HepG2 (cell line): ENCODE measurements at regions not wholly inside any gene's neighbourhood (a gene's known extent, or its start where the extent isn't known, plus 50 kb on each side); places are given as distances from the start of the nearest gene placed in this dataset.

ENCODE experiments used
- ATAC-seq: fragments of 200-7000 bp; cut with Tn5 transposase; 3 replicates; pipeline ENCODE4 v1.9.1; 2020; ENCODE audit warnings: mild to moderate bottlenecking, moderate library complexity
- BruUV-seq: library from RNA; stranded (reverse); fragments of 400-500 nt; replicated peaks from 2 replicates; lab custom pipeline; 2021; lab: Mats Ljungman, UMichigan
- CTCF ChIA-PET: fragments of 300-600 bp; formaldehyde crosslinking; extraction: SDS; loops from one replicate; lab custom pipeline; 2021; ENCODE audit warnings: low total read pairs, inconsistent platforms, low intra/inter-chr PET ratio; lab: Yijun Ruan, JAX
- POLR2A ChIA-PET: fragments of 350-600 bp; sonication (Branson Sonifier 250); formaldehyde crosslinking; loops from one replicate; lab custom pipeline; 2020; ENCODE audit warnings: antibody characterized with exemption, inconsistent platforms; lab: Yijun Ruan, JAX
- DNase-seq: peaks from one replicate; pipeline ENCODE4 v3.0.0-alpha.2; 2015; ENCODE audit warnings: low spot score
- FAIRE-seq: peaks from 3 replicates; lab custom pipeline; 2011; peaks lifted over from hg19 to GRCh38; lab: Jason Lieb, UNC
- H2AFZ ChIP-seq: one replicate; pipeline ENCODE4 v1.6.1; 2011; ENCODE audit warnings: low read length, inconsistent platforms
- H3K27ac ChIP-seq: fragments of 300-600 bp; 3 replicates; pipeline ENCODE4 v1.8.0; 2011; ENCODE audit warnings: mixed run types, mild to moderate bottlenecking, mixed read lengths, low read length, inconsistent platforms; ENCODE audit not compliant: insufficient read depth; ENCODE audit errors: extremely low read length
- H3K27me3 ChIP-seq, 2 experiments: fragments of 200-600 bp in 1 of 2; 2 replicates in 1 of 2; 3 replicates in 1 of 2; pipeline versions ENCODE4 v1.6.0 to v1.8.0; 2011; ENCODE audit warnings: low read length in 2 of 2, mild to moderate bottlenecking in 2 of 2, moderate library complexity in 2 of 2, inconsistent platforms in 1 of 2; ENCODE audit not compliant: insufficient read depth in 2 of 2, control insufficient read depth in 1 of 2
- H3K36me3 ChIP-seq, 2 experiments: fragments of 200-600 bp in 1 of 2; replicated peaks in 1 of 2; 2 replicates in 1 of 2; 3 replicates in 1 of 2; pipeline versions ENCODE4 v1.5.1 to v1.8.0; 2011; ENCODE audit warnings: low read length in 2 of 2, inconsistent platforms in 1 of 2; ENCODE audit not compliant: insufficient read depth in 2 of 2, control insufficient read depth in 1 of 2
- H3K4me1 ChIP-seq: 2 replicates; pipeline ENCODE4 v1.5.1; 2012; ENCODE audit warnings: low read length, inconsistent platforms; ENCODE audit not compliant: insufficient read depth
- H3K4me2 ChIP-seq: 2 replicates; pipeline ENCODE4 v1.6.0; 2011; ENCODE audit warnings: low read depth, low read length, inconsistent platforms
- H3K4me3 ChIP-seq, 3 experiments: fragments of 200-600 bp in 1 of 3; sonication (generic), shearing (Covaris generic) in 1 of 3; replicated peaks in 1 of 3; 2 replicates each; pipeline ENCODE4 v1.5.1; 2011 to 2016; ENCODE audit warnings: low read length in 3 of 3, inconsistent platforms in 2 of 3, low read depth in 2 of 3, mild to moderate bottlenecking in 2 of 3, control low read depth in 1 of 3, mixed read lengths in 1 of 3; ENCODE audit not compliant: insufficient read depth in 1 of 3
- H3K79me2 ChIP-seq: one replicate; pipeline ENCODE4 v1.6.1; 2011; ENCODE audit warnings: low read length, inconsistent platforms; ENCODE audit not compliant: insufficient read depth
- H3K9ac ChIP-seq: 2 replicates; pipeline ENCODE4 v1.6.0; 2011; ENCODE audit warnings: mild to moderate bottlenecking, low read depth, low read length, inconsistent platforms; ENCODE audit not compliant: insufficient read depth
- H3K9me3 ChIP-seq: 2 replicates; pipeline ENCODE4 v1.5.1; 2012; ENCODE audit warnings: mild to moderate bottlenecking, low read length
- H4K20me1 ChIP-seq: 2 replicates; pipeline ENCODE4 v1.6.0; 2011; ENCODE audit warnings: inconsistent platforms, mild to moderate bottlenecking, low read length, moderate library complexity; ENCODE audit not compliant: insufficient read depth
- ARNT2 ChIP-seq: sonication (generic); formaldehyde crosslinking; IDR thresholded peaks from 2 replicates; pipeline ENCODE4 v1.8.0; 2022; ENCODE audit warnings: mild to moderate bottlenecking, low read depth, missing genetic modification reagents, moderate library complexity
- BHLHE40 ChIP-seq: IDR thresholded peaks from 2 replicates; pipeline ENCODE4 v1.6.1; 2011; ENCODE audit warnings: low read length, improper control_type of control experiment
- DNMT1 ChIP-seq: sonication (generic); formaldehyde crosslinking; IDR thresholded peaks from 2 replicates; pipeline ENCODE4 v1.5.1; 2020; ENCODE audit warnings: mild to moderate bottlenecking, missing genetic modification reagents
- GABPA ChIP-seq, 2 experiments: IDR thresholded peaks; 2 replicates each; pipeline ENCODE4 v1.6.1; 2011 to 2016; ENCODE audit warnings: low read depth in 2 of 2, low read length in 1 of 2, missing biosample characterization in 1 of 2, missing genetic modification characterization in 1 of 2
- JUNB ChIP-seq: sonication (generic); formaldehyde crosslinking; IDR thresholded peaks from 2 replicates; pipeline ENCODE4 v1.8.0; 2022; ENCODE audit warnings: missing genetic modification reagents, mild to moderate bottlenecking, borderline replicate concordance
- MEF2D ChIP-seq: sonication (generic); formaldehyde crosslinking; IDR thresholded peaks from 2 replicates; pipeline ENCODE4 v1.5.1; 2020; ENCODE audit warnings: mild to moderate bottlenecking, missing genetic modification reagents
- MIXL1 ChIP-seq: IDR thresholded peaks from 2 replicates; pipeline ENCODE4 v1.6.1; 2016
- NFIB ChIP-seq: sonication (generic); formaldehyde crosslinking; IDR thresholded peaks from 2 replicates; pipeline ENCODE4 v1.9.0; 2021; ENCODE audit warnings: missing genetic modification reagents, mild to moderate bottlenecking, borderline replicate concordance
- REL ChIP-seq: sonication (generic); formaldehyde crosslinking; conservative IDR thresholded peaks from 2 replicates; pipeline ENCODE4 v1.8.0; 2022; ENCODE audit warnings: mild to moderate bottlenecking, missing genetic modification reagents, moderate library complexity
- RXRA ChIP-seq: sonication (generic); formaldehyde crosslinking; IDR thresholded peaks from 2 replicates; pipeline ENCODE4 v1.5.1; 2020; ENCODE audit warnings: missing genetic modification reagents
- SP2 ChIP-seq: sonication (generic); formaldehyde crosslinking; IDR thresholded peaks from 2 replicates; pipeline ENCODE4 v1.5.1; 2020; ENCODE audit warnings: mild to moderate bottlenecking, missing genetic modification reagents
- SSRP1 ChIP-seq: IDR thresholded peaks from 2 replicates; pipeline ENCODE4 v1.6.1; 2016; ENCODE audit warnings: control low read depth
- ZNF234 ChIP-seq: sonication (generic); formaldehyde crosslinking; conservative IDR thresholded peaks from 2 replicates; pipeline ENCODE4 v1.5.1; 2020; ENCODE audit warnings: mild to moderate bottlenecking, missing genetic modification reagents
- WGBS: methylation state at CpG from one replicate; pipeline ENCODE4 v1.1.6; 2017; ENCODE audit warnings: low lambda C conversion rate; 5-methylcytosine and 5-hydroxymethylcytosine counted together
- in situ Hi-C: cut with HindIII; loops from 2 replicates; pipeline ENCODE4 v1.10.0; 2017; ENCODE audit warnings: low pct_unique_long_range_greater_than_20kb; ENCODE audit not compliant: extremely low pct_ligation_motif_present
- intact Hi-C: fragments of 100-400 bp; cut with micrococcal nuclease; formaldehyde crosslinking; loops from one replicate; pipeline ENCODE4 v1.10.0; 2022; ENCODE audit not compliant: unreplicated experiment
- TF ChIP-seq, protein P1 (sequence below): sonication (generic); formaldehyde crosslinking; IDR thresholded peaks from 2 replicates; pipeline ENCODE4 v1.4.0; 2020; ENCODE audit warnings: mild to moderate bottlenecking, missing genetic modification reagents
- TF ChIP-seq, protein P2 (sequence below): IDR thresholded peaks from 2 replicates; pipeline ENCODE4 v1.6.1; 2016; ENCODE audit warnings: mild to moderate bottlenecking, missing biosample characterization, missing genetic modification reagents
- TF ChIP-seq, protein P3 (sequence below), 2 experiments: sonication (generic) in 1 of 2; formaldehyde crosslinking in 1 of 2; IDR thresholded peaks; 2 replicates each; pipeline versions ENCODE4 v1.6.1 to v1.9.0; 2014 to 2022; ENCODE audit warnings: antibody characterized with exemption in 1 of 2, borderline replicate concordance in 1 of 2, inconsistent platforms in 1 of 2, low read depth in 1 of 2, missing genetic modification reagents in 1 of 2

DNA sequence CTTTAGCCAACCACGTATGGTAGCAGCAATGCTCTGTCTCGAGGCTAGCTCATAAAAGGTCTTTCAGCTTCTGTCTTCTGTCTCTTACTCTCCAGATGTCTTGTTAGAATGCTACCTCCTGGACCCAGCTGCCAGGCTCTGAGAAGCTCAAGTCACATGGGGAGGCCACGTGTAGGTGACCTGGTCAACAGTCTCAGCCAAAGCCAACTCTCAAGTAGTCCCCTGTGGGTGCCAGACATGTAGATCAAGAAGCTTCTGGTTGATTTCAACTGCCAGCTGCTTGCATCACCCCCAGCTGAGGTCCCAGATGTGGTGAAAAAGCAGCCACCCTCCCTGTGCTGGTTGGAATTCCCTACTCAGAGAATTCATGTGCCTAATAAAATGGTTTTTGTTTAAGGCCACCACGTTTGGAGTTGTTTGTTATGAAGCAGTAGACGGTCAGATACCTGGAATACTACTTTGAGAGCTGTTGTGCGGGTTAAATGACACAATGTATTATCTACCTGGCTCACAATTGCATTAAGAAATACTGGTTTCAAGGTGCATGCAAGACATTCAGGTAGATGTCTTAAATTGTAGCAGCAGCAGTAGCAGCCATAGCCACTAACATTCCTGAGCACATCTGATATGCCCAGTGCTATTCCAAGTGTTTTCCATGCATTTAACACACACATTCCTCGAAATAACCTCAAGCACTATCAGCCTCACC is 131.0 kb upstream of the RFC3 start:
- H2AFZ ChIP-seq: no peak overlapping the region
- FAIRE-seq (no peak), ATAC-seq (no peak), DNase-seq (no peak)
- intact Hi-C loops: no loop called here
- no peaks in the 10 kb centered on the region for H3K27me3 ChIP-seq
- BruUV-seq: no TSS peak
- no peak overlapping the region for H3K27ac ChIP-seq
- 95% methylated on average over 7 of the region's 7 CpGs for WGBS
- H4K20me1 ChIP-seq: no peaks in the 10 kb centered on the region
- H3K4me3 ChIP-seq: no peak overlapping the region
- ChIA-PET POLR2A (interaction anchor here (1.2 kb wide), 1 partner anchor 44 kb away, joined by 4 read pairs; no protein-coding TSS in a partner anchor), CTCF (no interaction called here)
- no peaks in the 10 kb centered on the region for H3K36me3 ChIP-seq
- H3K4me1 ChIP-seq: peaks cover 21% of the 10 kb centered on the region
- in situ Hi-C loops: no loop called here
- H3K79me2 ChIP-seq: no peaks in the 10 kb centered on the region
- H3K9ac ChIP-seq: no peak overlapping the region
- H3K9me3 ChIP-seq: 0 out of 2 replicates have a peak, but pooled peaks cover 4% of the 10 kb centered on the region
- no peak overlapping the region for H3K4me2 ChIP-seq
- TF ChIP-seq BHLHE40: no peak
- TF ChIP-seq, protein P1, sequence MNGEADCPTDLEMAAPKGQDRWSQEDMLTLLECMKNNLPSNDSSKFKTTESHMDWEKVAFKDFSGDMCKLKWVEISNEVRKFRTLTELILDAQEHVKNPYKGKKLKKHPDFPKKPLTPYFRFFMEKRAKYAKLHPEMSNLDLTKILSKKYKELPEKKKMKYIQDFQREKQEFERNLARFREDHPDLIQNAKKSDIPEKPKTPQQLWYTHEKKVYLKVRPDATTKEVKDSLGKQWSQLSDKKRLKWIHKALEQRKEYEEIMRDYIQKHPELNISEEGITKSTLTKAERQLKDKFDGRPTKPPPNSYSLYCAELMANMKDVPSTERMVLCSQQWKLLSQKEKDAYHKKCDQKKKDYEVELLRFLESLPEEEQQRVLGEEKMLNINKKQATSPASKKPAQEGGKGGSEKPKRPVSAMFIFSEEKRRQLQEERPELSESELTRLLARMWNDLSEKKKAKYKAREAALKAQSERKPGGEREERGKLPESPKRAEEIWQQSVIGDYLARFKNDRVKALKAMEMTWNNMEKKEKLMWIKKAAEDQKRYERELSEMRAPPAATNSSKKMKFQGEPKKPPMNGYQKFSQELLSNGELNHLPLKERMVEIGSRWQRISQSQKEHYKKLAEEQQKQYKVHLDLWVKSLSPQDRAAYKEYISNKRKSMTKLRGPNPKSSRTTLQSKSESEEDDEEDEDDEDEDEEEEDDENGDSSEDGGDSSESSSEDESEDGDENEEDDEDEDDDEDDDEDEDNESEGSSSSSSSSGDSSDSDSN (CRISPR knock-in tag): no peak
- TF ChIP-seq ARNT2 (CRISPR knock-in tag): no peak
- no peak for TF ChIP-seq SP2 (CRISPR knock-in tag)
- TF ChIP-seq NFIB: no peak
- TF ChIP-seq MIXL1 (CRISPR knock-in tag): no peak
- no peak for TF ChIP-seq SSRP1 (CRISPR knock-in tag)
- no peak for TF ChIP-seq RXRA (CRISPR knock-in tag)
- TF ChIP-seq JUNB (CRISPR knock-in tag): no peak
- TF ChIP-seq, protein P2, sequence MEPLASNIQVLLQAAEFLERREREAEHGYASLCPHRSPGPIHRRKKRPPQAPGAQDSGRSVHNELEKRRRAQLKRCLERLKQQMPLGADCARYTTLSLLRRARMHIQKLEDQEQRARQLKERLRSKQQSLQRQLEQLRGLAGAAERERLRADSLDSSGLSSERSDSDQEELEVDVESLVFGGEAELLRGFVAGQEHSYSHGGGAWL (CRISPR knock-in tag): no peak
- TF ChIP-seq MEF2D (CRISPR knock-in tag): no peak
- TF ChIP-seq, protein P3, sequence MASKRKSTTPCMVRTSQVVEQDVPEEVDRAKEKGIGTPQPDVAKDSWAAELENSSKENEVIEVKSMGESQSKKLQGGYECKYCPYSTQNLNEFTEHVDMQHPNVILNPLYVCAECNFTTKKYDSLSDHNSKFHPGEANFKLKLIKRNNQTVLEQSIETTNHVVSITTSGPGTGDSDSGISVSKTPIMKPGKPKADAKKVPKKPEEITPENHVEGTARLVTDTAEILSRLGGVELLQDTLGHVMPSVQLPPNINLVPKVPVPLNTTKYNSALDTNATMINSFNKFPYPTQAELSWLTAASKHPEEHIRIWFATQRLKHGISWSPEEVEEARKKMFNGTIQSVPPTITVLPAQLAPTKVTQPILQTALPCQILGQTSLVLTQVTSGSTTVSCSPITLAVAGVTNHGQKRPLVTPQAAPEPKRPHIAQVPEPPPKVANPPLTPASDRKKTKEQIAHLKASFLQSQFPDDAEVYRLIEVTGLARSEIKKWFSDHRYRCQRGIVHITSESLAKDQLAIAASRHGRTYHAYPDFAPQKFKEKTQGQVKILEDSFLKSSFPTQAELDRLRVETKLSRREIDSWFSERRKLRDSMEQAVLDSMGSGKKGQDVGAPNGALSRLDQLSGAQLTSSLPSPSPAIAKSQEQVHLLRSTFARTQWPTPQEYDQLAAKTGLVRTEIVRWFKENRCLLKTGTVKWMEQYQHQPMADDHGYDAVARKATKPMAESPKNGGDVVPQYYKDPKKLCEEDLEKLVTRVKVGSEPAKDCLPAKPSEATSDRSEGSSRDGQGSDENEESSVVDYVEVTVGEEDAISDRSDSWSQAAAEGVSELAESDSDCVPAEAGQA (IDR thresholded peaks at IDR 0.05; ENCODE audit: low read depth): no peak
- TF ChIP-seq, protein P3 (CRISPR knock-in tag; IDR thresholded peaks at IDR 0.05; ENCODE audit: borderline replicate concordance): no peak
- TF ChIP-seq REL (CRISPR knock-in tag): no peak
- TF ChIP-seq GABPA (IDR thresholded peaks at IDR 0.05; ENCODE audit: low read depth, low read length): no peak
- no peak for TF ChIP-seq GABPA (CRISPR knock-in tag; IDR thresholded peaks at IDR 0.05; ENCODE audit: low read depth)
- TF ChIP-seq DNMT1: no peak
- no peak for TF ChIP-seq ZNF234
